ENCODE measurements at regions not wholly inside any gene's neighbourhood (a gene's known extent, or its start where the extent isn't known, plus 50 kb on each side); places are given as distances from the start of the nearest gene placed in this dataset.
"Not testable (repeated sequence)": the region's sequence is repeated elsewhere in the genome, so short reads cannot be mapped to it uniquely, and the experiment has no call there.

DNA sequence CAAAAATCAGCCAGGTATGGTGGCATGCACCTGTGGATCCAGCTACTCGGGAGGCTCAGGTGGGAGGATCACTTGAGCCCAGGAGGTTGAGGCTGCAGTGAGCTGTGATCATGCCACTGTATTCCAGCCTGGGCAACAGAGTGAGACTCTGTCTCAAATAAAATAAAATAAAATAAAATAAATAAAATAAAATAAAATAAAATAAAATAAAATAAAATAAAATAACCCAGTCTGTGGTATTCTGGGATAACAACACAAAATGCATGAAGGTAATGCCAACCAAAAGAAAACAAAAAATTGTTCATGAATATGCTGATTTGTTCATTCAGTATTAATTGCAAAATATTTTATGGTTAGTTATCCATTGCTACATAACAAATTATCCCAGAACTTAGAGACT, 54.4 kb upstream of the HPDL start:
- POLR2A ChIA-PET; H3K4me2 ChIP-seq (ENCODE audit: insufficient read depth, low read length); H3K79me2 ChIP-seq (ENCODE audit: control insufficient read depth, insufficient read depth, low read length); BruUV-seq (replicated peaks); CTCF ChIA-PET; H3K9me3 ChIP-seq (replicated peaks; ENCODE audit: control insufficient read depth, insufficient read depth, low read length); H3K27me3 ChIP-seq (ENCODE audit: control insufficient read depth in 2 of 2, insufficient read depth in 2 of 2, low read length in 2 of 2); H3K36me3 ChIP-seq (ENCODE audit: control insufficient read depth in 2 of 2, extremely low read depth in 1 of 2, insufficient read depth in 2 of 2, low read length in 2 of 2); DNase-seq (ENCODE audit: low read depth, low spot score); intact Hi-C loops (cut with micrococcal nuclease); H3K4me3 ChIP-seq (replicated peaks in 1 of 3; ENCODE audit: insufficient read depth in 1 of 3, low read depth in 1 of 3, low read length in 3 of 3); H4K20me1 ChIP-seq (replicated peaks; ENCODE audit: control insufficient read depth, extremely low read depth, insufficient read depth, low read length); FAIRE-seq; dilution Hi-C loops (cut with MboI; ENCODE audit: extremely low pct_ligation_motif_present, low sequenced_read_pairs); H2AFZ ChIP-seq (ENCODE audit: low read depth, low read length); H3K9me1 ChIP-seq (replicated peaks; ENCODE audit: control insufficient read depth, extremely low read depth, insufficient read depth, low read length): not testable (repeated sequence)
- Histone ChIP-seq H3K4me1 (ENCODE audit: control insufficient read depth, extremely low read depth, insufficient read depth, low read length) (peaks cover 12% of the 10 kb centered on the region), H3K27ac (ENCODE audit: insufficient read depth, low read depth, low read length) (peak overlapping the region; percentile 86), H3K9ac (replicated peaks; ENCODE audit: extremely low read depth, insufficient read depth, low read length) (peak overlapping the region; percentile 55)

DNA sequence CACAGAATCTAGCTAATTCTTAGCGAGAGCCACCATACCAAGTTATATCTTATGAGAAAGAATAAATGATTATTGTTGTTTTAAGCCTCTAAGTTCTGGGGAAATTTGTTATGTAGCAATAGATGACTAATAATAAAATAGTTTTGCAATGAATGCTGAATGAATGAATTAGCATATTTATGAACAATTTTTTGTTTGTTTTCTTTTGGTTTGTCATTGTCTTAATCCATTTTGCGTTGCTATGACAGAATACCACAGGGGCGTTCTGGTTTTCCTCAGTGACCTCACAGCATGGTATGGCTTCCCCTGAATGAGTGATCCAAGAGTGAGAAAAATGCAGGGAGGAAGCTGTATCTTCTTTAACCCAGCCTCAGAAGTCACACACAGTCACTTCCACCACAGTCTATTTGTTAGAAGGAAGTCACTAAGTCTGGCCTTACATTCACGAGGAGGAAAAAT, 53.8 kb upstream of the HPDL start:
- Histone ChIP-seq H3K27me3 (ENCODE audit: control insufficient read depth in 2 of 2, insufficient read depth in 2 of 2, low read length in 2 of 2) (no peaks in the 10 kb centered on the region), H3K9ac (replicated peaks; ENCODE audit: extremely low read depth, insufficient read depth, low read length) (peak overlapping the region; percentile 55), H3K27ac (ENCODE audit: insufficient read depth, low read depth, low read length) (peak overlapping the region; percentile 86), H3K4me3 (replicated peaks in 1 of 3; ENCODE audit: insufficient read depth in 1 of 3, low read depth in 1 of 3, low read length in 3 of 3) (no peak overlapping the region), H3K36me3 (ENCODE audit: control insufficient read depth in 2 of 2, extremely low read depth in 1 of 2, insufficient read depth in 2 of 2, low read length in 2 of 2) (no peaks in the 10 kb centered on the region), H2AFZ (ENCODE audit: low read depth, low read length) (no peak overlapping the region), H3K9me3 (replicated peaks; ENCODE audit: control insufficient read depth, insufficient read depth, low read length) (no peaks in the 10 kb centered on the region), H4K20me1 (replicated peaks; ENCODE audit: control insufficient read depth, extremely low read depth, insufficient read depth, low read length) (no peaks in the 10 kb centered on the region), H3K9me1 (replicated peaks; ENCODE audit: control insufficient read depth, extremely low read depth, insufficient read depth, low read length) (no peaks in the 10 kb centered on the region), H3K4me1 (ENCODE audit: control insufficient read depth, extremely low read depth, insufficient read depth, low read length) (peaks cover 11% of the 10 kb centered on the region), H3K79me2 (ENCODE audit: control insufficient read depth, insufficient read depth, low read length) (no peaks in the 10 kb centered on the region), H3K4me2 (ENCODE audit: insufficient read depth, low read length) (no peak overlapping the region)
- peak; percentile 83 for FAIRE-seq
- BruUV-seq (replicated peaks) = no TSS peak
- TF ChIP-seq JUN (IDR thresholded peaks at IDR 0.05; ENCODE audit: borderline replicate concordance, insufficient read depth, insufficient read length, low read depth) (peak; percentile 2), FOS (IDR thresholded peaks at IDR 0.05; ENCODE audit: borderline replicate concordance, insufficient read depth, low read length) (no peak)
- peak; percentile 71 for DNase-seq (ENCODE audit: low read depth, low spot score)
- dilution Hi-C loops (cut with MboI; ENCODE audit: extremely low pct_ligation_motif_present, low sequenced_read_pairs) (no loop called here), intact Hi-C loops (cut with micrococcal nuclease) (loop anchor here (1.0 kb wide), 1 partner anchor 26 kb away; no protein-coding TSS in a partner anchor)
- CTCF ChIA-PET = no interaction called here
- POLR2A ChIA-PET = no interaction called here
